Common myeloid progenitor, CD34-positive (primary cell): ENCODE measurements at regions not wholly inside any gene's neighbourhood (a gene's known extent, or its start where the extent isn't known, plus 50 kb on each side); places are given as distances from the start of the nearest gene placed in this dataset.

Source experiments
- CTCF ChIA-PET: fragments of 350-600 bp; sonication (Branson Sonifier 250); formaldehyde crosslinking; loops from one replicate; lab custom pipeline; 2021; ENCODE audit warnings: antibody characterized with exemption; lab: Charles Lee
- POLR2A ChIA-PET: fragments of 350-600 bp; sonication (Branson Sonifier 250); formaldehyde crosslinking; loops from one replicate; lab custom pipeline; 2021; ENCODE audit warnings: antibody characterized with exemption; lab: Charles Lee
- DNase-seq, 3 donors: peaks; one replicate each; pipeline versions ENCODE4 v3.0.0 to v3.0.0-alpha.2; 2013
- H3K27ac ChIP-seq, 2 experiments: 1 replicate in 1 of 2; 2 replicates in 1 of 2; pipeline ENCODE4 v1.7.0; 2013; ENCODE audit warnings: inconsistent platforms in 2 of 2, low read length in 2 of 2, mild to moderate bottlenecking in 2 of 2, low read depth in 1 of 2, moderate library complexity in 1 of 2; ENCODE audit not compliant: severe bottlenecking in 2 of 2, insufficient read depth in 1 of 2, poor library complexity in 1 of 2
- H3K27me3 ChIP-seq, 5 experiments: replicated peaks in 2 of 5; 1 replicate in 3 of 5; 2 replicates in 2 of 5; pipeline versions ENCODE4 v1.6.1 to v1.7.0; 2013; ENCODE audit warnings: low read length in 4 of 5, mild to moderate bottlenecking in 2 of 5, moderate library complexity in 2 of 5, inconsistent platforms in 1 of 5; ENCODE audit not compliant: insufficient read depth in 5 of 5, control insufficient read depth in 4 of 5
- H3K36me3 ChIP-seq, 4 experiments: 1 replicate in 2 of 4; 2 replicates in 2 of 4; pipeline versions ENCODE4 v1.6.1 to v1.7.0; 2013; ENCODE audit warnings: low read length in 3 of 4, control low read depth in 1 of 4, mild to moderate bottlenecking in 1 of 4; ENCODE audit not compliant: control insufficient read depth in 4 of 4, insufficient read depth in 4 of 4
- H3K4me1 ChIP-seq, 4 experiments: 1 replicate in 3 of 4; 2 replicates in 1 of 4; pipeline versions ENCODE4 v1.6.1 to v1.7.1; 2013; ENCODE audit warnings: low read length in 3 of 4, mild to moderate bottlenecking in 3 of 4, control low read depth in 1 of 4, inconsistent platforms in 1 of 4, moderate library complexity in 1 of 4; ENCODE audit not compliant: control insufficient read depth in 4 of 4, insufficient read depth in 4 of 4; ENCODE audit errors: control extremely low read depth in 1 of 4
- H3K4me3 ChIP-seq, 7 experiments: 1 replicate in 4 of 7; 2 replicates in 3 of 7; pipeline versions ENCODE4 v1.5.1 to v1.7.0; 2013; ENCODE audit warnings: mild to moderate bottlenecking in 7 of 7, low read length in 6 of 7, moderate library complexity in 6 of 7, inconsistent platforms in 2 of 7, low read depth in 2 of 7, control low read depth in 1 of 7; ENCODE audit not compliant: insufficient read depth in 4 of 7, control insufficient read depth in 1 of 7; ENCODE audit errors: extremely low read depth in 1 of 7
- H3K9me3 ChIP-seq, 5 experiments: 1 replicate in 4 of 5; 2 replicates in 1 of 5; pipeline versions ENCODE4 v1.6.1 to v1.7.1; 2013; ENCODE audit warnings: low read length in 4 of 5, mild to moderate bottlenecking in 2 of 5, inconsistent platforms in 1 of 5, low read depth in 1 of 5, moderate library complexity in 1 of 5; ENCODE audit not compliant: control insufficient read depth in 4 of 5, insufficient read depth in 2 of 5; ENCODE audit errors: control extremely low read depth in 1 of 5
- WGBS: methylation state at CpG from one replicate; pipeline ENCODE4 v1.1.5; 2013; ENCODE audit not compliant: insufficient coverage; 5-methylcytosine and 5-hydroxymethylcytosine counted together

DNA sequence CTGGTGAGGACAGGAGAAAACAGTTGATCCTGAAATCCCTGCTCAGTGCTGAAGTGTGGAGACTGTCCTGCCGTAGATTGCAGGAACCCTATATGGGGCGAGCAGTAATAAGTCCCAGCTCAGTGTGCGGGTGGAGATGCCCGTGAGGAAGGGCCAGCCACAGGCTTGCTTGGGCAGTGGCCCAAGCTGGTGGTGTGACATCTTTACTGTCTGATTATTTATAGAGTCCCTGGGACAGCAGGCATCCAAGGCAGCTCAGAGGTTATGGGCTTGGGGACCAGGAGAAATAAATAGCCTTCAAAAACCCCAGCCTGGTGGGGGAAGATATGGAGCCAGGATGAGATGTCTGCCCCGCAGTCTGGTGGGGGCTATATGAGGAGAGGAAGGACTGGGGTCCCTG lies 170.7 kb upstream of the POU3F1 start:
- Histone ChIP-seq H3K36me3 (no peaks in the 10 kb centered on the region), H3K4me1 (peaks cover 0 to 20% (median 15%) of the 10 kb centered on the region in 4 experiments), H3K9me3 (no peaks in the 10 kb centered on the region), H3K4me3 (no peak overlapping the region), H3K27me3 (peaks cover 0 to 20% (median 5%) of the 10 kb centered on the region in 5 experiments), H3K27ac (no peak overlapping the region)
- DNase-seq = no peak
- ChIA-PET CTCF (no interaction called here), POLR2A (no interaction called here)
- 100% methylated on average over 4 of the region's 5 CpGs for WGBS

DNA sequence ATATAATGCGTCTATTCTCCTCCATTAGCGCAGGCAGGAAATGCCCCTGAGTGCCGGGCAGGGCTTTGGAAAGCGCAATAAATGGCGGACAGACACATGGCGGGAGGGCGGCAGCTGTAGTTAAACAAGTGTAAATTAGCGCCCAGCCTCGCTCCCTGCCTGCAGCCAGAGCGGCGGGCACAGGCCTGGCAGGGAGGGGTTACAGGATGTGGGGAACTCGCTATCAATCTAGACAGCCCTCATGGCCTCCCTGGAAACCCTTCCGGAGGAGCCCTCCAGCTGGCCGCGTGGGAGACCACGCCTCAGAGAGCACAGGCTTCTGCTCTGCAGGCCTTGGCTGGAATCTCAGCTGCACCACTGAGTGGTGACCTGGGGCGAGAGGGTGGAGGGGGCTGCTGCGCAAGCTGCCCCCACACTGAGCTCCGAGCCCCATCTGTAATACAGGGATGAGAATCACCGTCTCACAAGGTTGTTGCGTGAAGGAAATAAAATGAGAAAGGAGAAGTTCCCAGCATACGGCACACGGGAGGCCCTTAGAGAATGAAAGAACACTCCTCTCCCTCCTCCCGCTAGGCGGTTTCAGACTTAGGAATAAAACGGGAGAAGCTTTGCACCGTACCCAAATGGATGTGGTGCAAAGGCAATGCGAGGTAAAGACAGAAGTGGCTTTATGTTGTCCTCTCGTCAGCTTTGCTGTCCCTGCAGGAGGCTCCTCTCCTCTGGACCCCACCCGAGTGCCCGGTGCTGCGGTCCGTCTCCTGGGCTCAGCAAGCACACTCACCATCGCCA lies 167.2 kb upstream of the POU3F1 start:
- 19% methylated on average over 31 of the region's 34 CpGs for WGBS

DNA sequence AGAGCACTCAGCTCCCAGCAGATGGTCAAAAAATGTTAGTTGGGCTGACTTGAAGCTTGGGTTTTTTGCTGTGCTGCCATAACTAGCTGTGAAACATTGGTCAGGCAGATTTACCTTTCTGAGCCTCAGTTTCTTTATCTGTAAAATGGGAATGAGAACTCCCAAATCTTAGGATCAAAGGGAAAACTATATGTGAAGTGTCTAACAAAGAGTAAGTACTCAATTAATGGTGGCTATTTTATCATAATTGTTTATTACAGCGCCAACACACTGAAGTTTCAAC lies 164.2 kb upstream of the POU3F1 start:
- Histone ChIP-seq H3K36me3 (no peaks in the 10 kb centered on the region), H3K27ac (no peak overlapping the region), H3K27me3 (peaks cover 0 to 5% (median 0%) of the 10 kb centered on the region in 5 experiments), H3K4me1 (peaks cover 0 to 20% (median 15%) of the 10 kb centered on the region in 4 experiments), H3K9me3 (no peaks in the 10 kb centered on the region), H3K4me3 (no peak overlapping the region)
- CTCF ChIA-PET = no interaction called here
- POLR2A ChIA-PET = interaction anchor here (0.6 kb wide), 1 partner anchor 391 kb away, joined by 5 read pairs; no protein-coding TSS in a partner anchor
- no peak for DNase-seq
- whole genome bisulfite sequencing = 100% methylated on average over 1 of the region's 1 CpG

More for the DNA sequence above, 167.2 kb upstream of the POU3F1 start:
- POLR2A ChIA-PET = interaction anchor here (0.6 kb wide), 1 partner anchor 14 kb away, joined by 4 read pairs; no protein-coding TSS in a partner anchor
- peak overlapping the region in 4 of 7 experiments; percentile 30 to 59 (median 50) for H3K4me3 ChIP-seq
- CTCF ChIA-PET = no interaction called here
- peaks cover 0 to 12% (median 0%) of the 10 kb centered on the region in 5 experiments for H3K27me3 ChIP-seq
- H3K4me1 ChIP-seq = peaks cover 0 to 20% (median 15%) of the 10 kb centered on the region in 4 experiments
- H3K36me3 ChIP-seq = no peaks in the 10 kb centered on the region
- H3K27ac ChIP-seq = no peak overlapping the region
- no peaks in the 10 kb centered on the region for H3K9me3 ChIP-seq
- peak; percentile 83 to 97 (median 95) for DNase-seq

DNA sequence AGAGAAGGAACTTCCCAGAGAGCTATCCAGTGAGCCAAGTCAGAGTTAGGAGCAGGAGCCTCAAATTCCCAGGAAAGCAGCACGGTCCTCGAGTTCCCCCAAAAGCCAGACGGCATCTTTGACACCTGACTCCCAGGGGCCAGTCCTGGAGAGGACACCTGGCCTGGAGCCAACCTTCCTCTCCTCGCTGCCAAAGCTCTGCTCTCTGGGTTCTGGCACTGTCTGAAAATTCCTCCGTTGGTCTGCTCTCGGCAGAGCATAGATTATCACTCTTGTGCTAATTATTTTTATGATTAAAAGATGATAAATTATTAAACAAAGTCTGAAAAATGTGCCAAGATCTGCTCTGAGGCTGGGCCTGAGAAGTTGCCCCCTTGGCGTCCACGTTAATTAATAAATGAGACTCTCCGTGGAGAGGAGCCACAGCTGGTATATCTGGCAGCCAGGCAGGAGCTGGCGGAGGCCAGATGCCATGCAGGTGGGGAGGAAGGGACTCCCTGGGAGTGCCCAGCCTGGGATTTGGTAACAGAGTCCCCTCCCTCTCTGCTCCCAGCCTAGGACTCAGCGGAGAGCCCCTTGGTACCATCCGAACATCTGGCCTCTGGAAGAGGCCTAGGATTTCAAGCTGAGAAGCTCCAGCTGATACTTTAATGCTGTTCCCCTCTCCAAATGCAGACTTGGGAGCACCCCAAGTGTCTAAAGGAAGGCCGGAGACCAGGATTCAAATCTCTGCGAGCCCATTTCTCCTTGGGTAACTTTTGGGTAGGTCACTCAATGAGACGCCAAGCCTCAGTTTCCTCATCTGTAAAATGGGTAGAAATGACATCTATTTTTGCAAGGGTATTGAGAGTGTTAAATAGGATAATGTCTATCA lies 163.7 kb upstream of the POU3F1 start:
- peak in 2 of 3 donors; percentile 11 for DNase-seq
- Histone ChIP-seq H3K9me3 (no peaks in the 10 kb centered on the region), H3K4me3 (no peak overlapping the region), H3K27me3 (peaks cover 0 to 5% (median 0%) of the 10 kb centered on the region in 5 experiments), H3K4me1 (peaks cover 0 to 20% (median 15%) of the 10 kb centered on the region in 4 experiments), H3K36me3 (no peaks in the 10 kb centered on the region), H3K27ac (no peak overlapping the region)
- ChIA-PET POLR2A (interaction anchor here (0.6 kb wide), 1 partner anchor 392 kb away, joined by 5 read pairs; no protein-coding TSS in a partner anchor), CTCF (no interaction called here)
- 94% methylated on average over 11 of the region's 15 CpGs for WGBS

DNA sequence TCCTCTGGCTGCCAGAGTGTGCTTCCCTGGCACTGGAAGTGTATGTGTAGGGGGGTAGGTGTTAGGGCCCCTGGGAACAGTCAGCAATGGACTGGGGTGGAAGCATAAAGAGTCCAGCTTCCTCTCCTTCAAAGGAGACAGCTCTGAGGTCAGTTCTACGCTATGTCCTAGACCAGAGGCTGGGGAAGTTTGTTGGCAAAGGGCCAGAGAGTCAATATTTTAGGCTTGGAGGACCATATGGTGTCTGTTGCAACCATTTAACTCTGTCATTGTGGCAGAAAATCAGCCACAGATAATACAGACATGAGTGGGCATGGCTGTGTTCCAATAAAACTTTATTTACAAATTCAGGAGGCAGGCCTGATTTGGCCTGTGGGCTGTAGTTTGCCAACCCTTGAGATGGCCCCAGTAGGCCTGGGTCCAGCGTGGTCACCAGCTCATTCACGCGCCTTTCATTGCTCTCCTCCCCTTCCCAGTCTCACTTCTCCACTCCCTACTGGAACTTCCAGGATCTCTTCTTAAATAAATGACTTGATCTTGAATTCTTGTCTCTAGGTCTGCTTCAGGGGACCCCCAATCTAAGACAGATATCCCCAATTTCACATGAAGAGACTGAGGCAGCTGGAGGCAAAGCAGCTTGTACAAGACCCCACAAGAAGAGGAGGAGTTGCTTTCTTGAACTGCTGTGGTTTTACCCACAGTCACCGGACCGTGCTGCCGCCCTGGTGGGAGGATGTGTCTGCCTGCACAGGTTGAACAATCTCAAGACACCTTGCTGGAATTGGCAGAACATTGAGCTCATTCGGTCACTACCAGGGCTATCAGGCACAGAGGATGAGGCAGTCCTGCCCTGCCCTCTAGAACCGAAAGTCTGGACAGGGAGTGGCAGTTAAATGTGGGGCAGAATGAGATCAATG lies 162.4 kb upstream of the POU3F1 start:
- ChIA-PET POLR2A (no interaction called here), CTCF (no interaction called here)
- WGBS = 78% methylated on average over 5 of the region's 9 CpGs
- Histone ChIP-seq H3K4me1 (peaks cover under 1 to 20% (median 12%) of the 10 kb centered on the region in 4 experiments), H3K4me3 (no peak overlapping the region), H3K36me3 (no peaks in the 10 kb centered on the region), H3K27me3 (peaks cover 0 to 2% (median 0%) of the 10 kb centered on the region in 5 experiments), H3K27ac (no peak overlapping the region), H3K9me3 (no peaks in the 10 kb centered on the region)
- peak in 1 of 3 donors; percentile 9 for DNase-seq

DNA sequence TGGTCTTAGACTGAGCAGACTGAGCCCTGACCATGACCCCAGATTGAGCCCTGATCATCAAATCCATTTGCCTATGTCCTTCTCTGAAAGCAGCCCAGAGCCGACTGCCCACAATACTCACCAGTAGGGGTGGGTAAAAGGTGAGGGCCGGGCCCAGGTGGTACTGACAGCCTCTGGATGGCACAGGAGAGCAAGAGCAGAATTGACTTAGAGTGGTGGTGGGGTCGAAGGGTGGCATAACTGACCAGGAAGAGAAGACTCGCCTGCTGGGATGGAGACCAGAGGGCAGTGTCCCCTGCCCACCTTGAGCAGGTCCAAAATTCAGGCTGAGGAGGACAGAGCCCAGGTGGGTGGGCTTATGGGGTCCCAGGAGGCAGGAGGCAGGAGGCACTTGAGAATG lies 161.3 kb upstream of the POU3F1 start:
- no peaks in the 10 kb centered on the region for H3K36me3 ChIP-seq
- POLR2A ChIA-PET = no interaction called here
- peaks cover 0 to 19% (median 7%) of the 10 kb centered on the region in 4 experiments for H3K4me1 ChIP-seq
- no peaks in the 10 kb centered on the region for H3K27me3 ChIP-seq
- CTCF ChIA-PET = no interaction called here
- no peak overlapping the region for H3K4me3 ChIP-seq
- WGBS = 91% methylated on average over 4 of the region's 4 CpGs
- H3K27ac ChIP-seq = no peak overlapping the region
- no peaks in the 10 kb centered on the region for H3K9me3 ChIP-seq
- DNase-seq = no peak
